ENCODE measurements at regions not wholly inside any gene's neighbourhood (a gene's known extent, or its start where the extent isn't known, plus 50 kb on each side); places are given as distances from the start of the nearest gene placed in this dataset.

GRCh38 chr5:26245321-26245720 lies 793.1 kb downstream of the CDH9 start:
- no peak for DNase-seq (ENCODE audit: insufficient read length, low spot score)
- no peak for FAIRE-seq

- no peak for DNase-seq (ENCODE audit: insufficient read length, low spot score)
- FAIRE-seq: no peak
These were observed 798.8 kb downstream of the CDH9 start for GRCh38 chr5:26239588-26239987.

- no peak for DNase-seq (ENCODE audit: insufficient read length, low spot score)
- no peak for FAIRE-seq
These were observed 800.9 kb downstream of the CDH9 start for GRCh38 chr5:26237489-26237888.

GRCh38 chr5:26236936-26237335 lies 801.5 kb downstream of the CDH9 start:
- no peak for DNase-seq (ENCODE audit: insufficient read length, low spot score)
- FAIRE-seq: no peak

- FAIRE-seq: no peak
- DNase-seq (ENCODE audit: insufficient read length, low spot score): no peak
These were observed 805.7 kb downstream of the CDH9 start for GRCh38 chr5:26232706-26233105.

- FAIRE-seq (no peak), DNase-seq (ENCODE audit: insufficient read length, low spot score) (no peak)
These were observed 807.1 kb downstream of the CDH9 start for GRCh38 chr5:26231316-26231715.

GRCh38 chr5:26229848-26230247 lies 808.5 kb downstream of the CDH9 start:
- no peak for FAIRE-seq
- no peak for DNase-seq (ENCODE audit: insufficient read length, low spot score)

GRCh38 chr5:26227245-26227644 lies 811.1 kb downstream of the CDH9 start:
- FAIRE-seq (no peak), DNase-seq (ENCODE audit: insufficient read length, low spot score) (no peak)

GRCh38 chr5:26205121-26205520 lies 833.3 kb downstream of the CDH9 start:
- no peak for DNase-seq (ENCODE audit: insufficient read length, low spot score)
- FAIRE-seq: no peak

- DNase-seq (ENCODE audit: insufficient read length, low spot score) (no peak), FAIRE-seq (no peak)
These were observed 844.8 kb downstream of the CDH9 start for GRCh38 chr5:26193626-26194025.

- FAIRE-seq (no peak), DNase-seq (ENCODE audit: insufficient read length, low spot score) (no peak)
These were observed 845.9 kb downstream of the CDH9 start for GRCh38 chr5:26192486-26192885.

- FAIRE-seq: no peak
- DNase-seq (ENCODE audit: insufficient read length, low spot score): no peak
These were observed 856.8 kb downstream of the CDH9 start for GRCh38 chr5:26181582-26181981.

- FAIRE-seq (no peak), DNase-seq (ENCODE audit: insufficient read length, low spot score) (no peak)
These were observed 889.7 kb downstream of the CDH9 start for GRCh38 chr5:26148569-26149107.

- FAIRE-seq (no peak), DNase-seq (ENCODE audit: insufficient read length, low spot score) (no peak)
These were observed 895.1 kb downstream of the CDH9 start for GRCh38 chr5:26143259-26143658.

- FAIRE-seq: no peak
- DNase-seq (ENCODE audit: insufficient read length, low spot score): no peak
These were observed 917.0 kb downstream of the CDH9 start for GRCh38 chr5:26121338-26121737.

GRCh38 chr5:26104175-26104574 lies 934.2 kb downstream of the CDH9 start:
- DNase-seq (ENCODE audit: insufficient read length, low spot score): no peak
- no peak for FAIRE-seq

GRCh38 chr5:26060212-26060611 lies 978.2 kb downstream of the CDH9 start:
- DNase-seq (ENCODE audit: insufficient read length, low spot score) (no peak), FAIRE-seq (no peak)

- DNase-seq (ENCODE audit: insufficient read length, low spot score) (no peak), FAIRE-seq (no peak)
These were observed 983.8 kb downstream of the CDH9 start for GRCh38 chr5:26054594-26054993.

- FAIRE-seq: no peak
- no peak for DNase-seq (ENCODE audit: insufficient read length, low spot score)
These were observed 1003.6 kb downstream of the CDH9 start for GRCh38 chr5:26034813-26035212.

GRCh38 chr5:26031481-26031880 lies 1006.9 kb downstream of the CDH9 start:
- FAIRE-seq: no peak

GRCh38 chr5:26026044-26026443 lies 1012.3 kb downstream of the CDH9 start:
- DNase-seq (ENCODE audit: insufficient read length, low spot score): no peak
- no peak for FAIRE-seq

More at GRCh38 chr5:26031481-26031880, 1006.9 kb downstream of the CDH9 start:
- DNase-seq (ENCODE audit: insufficient read length, low spot score): no peak

GRCh38 chr5:26024774-26025173 lies 1013.6 kb downstream of the CDH9 start:
- DNase-seq (ENCODE audit: insufficient read length, low spot score): no peak
- no peak for FAIRE-seq

- no peak for FAIRE-seq
These were observed 1015.0 kb downstream of the CDH9 start for GRCh38 chr5:26023361-26023760.

More at GRCh38 chr5:26023361-26023760, 1015.0 kb downstream of the CDH9 start:
- DNase-seq (ENCODE audit: insufficient read length, low spot score): no peak
